ENCODE measurements at regions not wholly inside any gene's neighbourhood (a gene's known extent, or its start where the extent isn't known, plus 50 kb on each side); places are given as distances from the start of the nearest gene placed in this dataset.
A peak's percentile ranks its signal among the peaks of the same experiment; 100 is the strongest.

DNA sequence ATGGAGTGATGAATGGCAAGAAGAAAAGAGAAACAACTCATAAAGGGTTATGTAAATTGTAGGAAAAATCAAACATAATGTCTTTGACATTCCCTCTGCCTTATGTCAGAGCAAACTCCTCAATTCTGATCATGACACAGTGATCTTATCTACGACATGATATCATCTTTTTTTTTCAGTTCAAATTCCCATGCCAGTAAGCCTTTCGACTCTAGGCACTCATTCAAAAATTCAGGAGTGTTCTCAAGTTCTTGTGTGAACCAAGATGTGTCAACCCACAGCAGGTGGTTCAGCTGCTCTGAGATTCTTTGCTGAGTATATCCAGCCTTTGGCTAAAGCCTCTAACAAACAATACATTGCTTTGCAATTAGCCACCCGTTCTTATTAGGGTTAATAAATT is 97.1 kb upstream of the ESRRG start:
- peak in 1 of 3 donors; percentile 33 for DNase-seq

DNA sequence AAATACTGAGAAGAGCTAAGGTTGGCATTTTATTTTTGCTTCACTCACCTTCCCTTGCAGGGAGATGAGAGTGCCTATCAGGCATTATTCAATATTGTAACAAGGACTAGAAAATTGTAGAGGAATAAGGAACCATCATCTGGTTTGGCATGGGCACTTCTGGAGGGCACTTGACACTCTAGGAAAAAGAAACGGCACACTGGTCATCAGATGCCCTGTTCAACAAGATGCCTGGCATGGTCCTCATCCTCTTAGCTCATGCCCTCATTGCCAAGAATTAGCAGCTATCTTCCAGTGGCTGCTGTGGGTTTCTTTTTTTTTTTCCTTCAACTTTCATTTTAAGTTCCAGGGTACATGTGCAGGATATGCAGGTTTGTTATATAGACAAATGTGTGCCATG is 95.1 kb upstream of the ESRRG start:
- DNase-seq: no peak

DNA sequence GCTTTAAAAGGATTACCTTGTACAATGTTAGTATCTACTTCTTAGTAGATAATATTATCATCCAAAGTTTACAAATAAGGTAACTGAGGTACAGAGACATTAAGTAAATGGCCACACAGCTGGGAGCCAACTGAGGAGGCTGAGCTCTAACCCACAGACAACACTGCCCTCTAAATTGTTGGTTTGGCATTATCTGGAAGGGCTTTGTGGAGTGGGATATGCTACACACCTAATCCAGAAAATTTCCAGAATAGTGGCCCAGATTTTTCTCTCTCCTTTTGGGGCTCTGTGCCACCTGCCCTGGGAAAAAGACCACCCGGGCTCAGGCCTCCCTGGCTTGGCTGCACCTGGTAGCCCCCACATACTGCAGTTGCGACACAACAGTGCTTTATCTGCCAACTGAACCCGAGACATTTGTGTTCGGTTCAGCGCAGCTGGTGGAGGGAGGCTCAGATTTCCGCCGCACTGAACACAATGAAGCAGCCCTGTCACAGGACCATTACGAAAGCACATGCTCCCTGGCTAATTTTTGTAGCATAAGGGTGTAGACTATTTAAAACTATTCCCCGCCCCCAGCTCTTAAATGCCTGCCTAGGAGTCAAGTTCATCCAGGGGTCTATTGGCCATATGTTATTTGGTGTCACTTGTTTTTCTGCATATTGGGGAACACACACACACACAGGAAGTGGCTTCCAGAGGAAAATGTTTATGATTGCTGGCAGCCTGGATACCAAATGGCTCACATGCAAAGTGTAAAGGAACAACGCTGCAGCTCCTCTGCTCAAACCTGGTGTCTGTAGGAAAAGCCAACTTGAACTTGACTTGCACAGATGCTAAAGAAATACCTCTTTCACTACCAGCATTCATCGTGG is 92.3 kb upstream of the ESRRG start:
- peak; percentile 87 to 95 (median 91) for DNase-seq

DNA sequence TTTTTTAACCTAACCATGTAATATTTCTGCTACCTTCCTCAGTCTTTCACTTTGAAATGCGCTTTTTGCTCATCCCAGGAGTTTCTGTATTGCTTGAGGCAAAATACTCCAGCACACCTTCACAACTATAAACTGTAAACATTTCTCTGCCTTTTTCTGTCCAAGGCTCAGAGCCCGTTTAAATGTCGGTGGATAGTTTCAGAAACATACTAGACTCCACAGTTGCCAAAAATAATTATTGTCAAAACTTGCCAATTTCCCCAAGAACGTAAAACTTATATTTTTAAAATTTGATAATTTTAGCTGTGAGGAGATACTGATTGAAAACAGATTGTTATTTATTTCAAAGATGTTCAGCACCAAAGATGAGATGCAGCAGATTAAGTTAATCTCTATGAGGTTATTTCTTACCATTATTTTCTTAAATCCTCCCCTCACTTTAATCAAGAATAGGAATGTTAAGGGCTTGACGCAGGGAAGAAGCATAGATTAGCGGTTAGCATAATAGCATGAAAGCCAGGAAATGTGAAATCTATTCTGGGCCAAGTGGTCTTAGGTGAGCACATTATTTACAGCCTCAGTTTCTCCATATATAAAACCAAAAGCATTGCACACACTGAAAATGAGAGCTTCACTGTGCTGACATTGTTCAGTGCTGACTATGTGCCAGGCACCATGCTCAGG is 91.5 kb upstream of the ESRRG start:
- peak in 1 of 3 donors; percentile 74 for DNase-seq

DNA sequence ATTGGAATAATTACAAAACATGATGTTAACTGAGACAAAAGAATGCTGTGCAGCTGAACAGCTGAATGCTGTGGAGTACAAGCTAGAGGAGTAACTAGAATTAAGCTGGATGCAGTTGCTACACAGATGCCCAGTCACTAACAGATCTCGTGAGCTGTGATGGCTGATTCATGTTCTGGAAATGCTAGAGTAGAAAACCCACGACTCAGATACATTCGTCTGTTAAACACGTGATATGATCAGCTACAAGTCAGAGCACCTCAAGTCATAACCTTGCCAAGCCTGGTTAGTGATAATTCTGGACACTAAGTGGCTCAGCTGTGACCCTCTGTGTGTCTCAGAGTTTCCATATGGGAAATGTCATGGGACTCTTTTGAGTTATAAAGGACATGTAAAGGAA is 89.7 kb upstream of the ESRRG start:
- peak in 2 of 3 donors; percentile 49 to 67 for DNase-seq

DNA sequence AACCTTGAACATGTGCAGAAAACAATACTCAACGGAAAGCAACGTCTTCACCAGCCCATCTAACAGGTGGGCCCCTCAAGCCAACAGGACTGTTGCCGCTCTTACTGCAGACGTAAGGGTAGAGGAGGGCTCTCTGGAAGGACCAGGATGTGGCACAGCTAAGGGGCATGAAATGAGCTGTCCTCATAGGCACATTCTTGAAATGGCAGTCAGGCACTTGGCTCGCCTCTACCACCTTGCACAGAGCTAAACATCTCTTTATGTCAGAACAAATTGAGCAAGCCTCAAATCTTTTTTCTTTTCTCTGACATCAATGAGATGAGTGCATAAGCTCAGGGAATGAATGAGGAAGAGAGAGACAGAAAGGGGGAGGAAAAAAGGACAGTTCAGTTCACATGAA is 86.4 kb upstream of the ESRRG start:
- DNase-seq: no peak

DNA sequence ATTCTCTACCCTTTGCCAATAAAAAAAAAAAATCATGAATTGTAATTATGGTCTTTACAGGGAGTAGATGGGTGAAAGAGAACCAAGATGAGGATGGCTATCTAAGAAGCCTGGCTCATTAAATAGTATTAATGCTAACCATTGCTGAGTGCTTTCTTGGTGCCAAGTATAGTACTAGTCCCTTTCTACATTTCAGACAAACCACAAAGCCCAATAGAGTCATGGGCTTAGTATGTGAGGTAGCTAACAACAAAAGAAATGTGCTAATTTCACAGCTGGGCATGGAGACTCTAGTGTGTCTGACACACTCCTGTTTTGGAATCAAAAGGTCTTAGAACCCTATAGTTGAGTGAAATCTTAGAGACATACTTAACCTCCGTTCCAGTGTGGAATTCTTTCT is 84.5 kb upstream of the ESRRG start:
- DNase-seq: no peak

DNA sequence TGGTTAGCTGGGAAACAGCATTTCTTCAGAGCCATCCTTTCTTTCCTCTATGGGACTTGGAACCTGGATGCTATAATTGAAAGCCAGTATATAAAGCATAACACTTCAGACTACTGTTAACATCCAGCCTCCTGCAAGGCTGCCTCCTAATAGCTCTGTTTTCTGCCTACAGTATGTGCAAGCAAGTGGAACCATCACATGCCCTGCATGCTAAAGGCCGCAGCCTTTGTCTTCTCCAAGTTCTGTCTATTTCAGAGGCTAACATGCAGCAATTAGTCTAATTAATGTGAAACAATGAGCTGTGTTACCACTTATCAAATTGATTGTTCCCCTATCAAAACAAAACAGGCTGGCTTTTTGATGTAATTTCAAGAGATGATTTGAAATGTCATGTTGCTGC is 82.7 kb upstream of the ESRRG start:
- DNase-seq: no peak

DNA sequence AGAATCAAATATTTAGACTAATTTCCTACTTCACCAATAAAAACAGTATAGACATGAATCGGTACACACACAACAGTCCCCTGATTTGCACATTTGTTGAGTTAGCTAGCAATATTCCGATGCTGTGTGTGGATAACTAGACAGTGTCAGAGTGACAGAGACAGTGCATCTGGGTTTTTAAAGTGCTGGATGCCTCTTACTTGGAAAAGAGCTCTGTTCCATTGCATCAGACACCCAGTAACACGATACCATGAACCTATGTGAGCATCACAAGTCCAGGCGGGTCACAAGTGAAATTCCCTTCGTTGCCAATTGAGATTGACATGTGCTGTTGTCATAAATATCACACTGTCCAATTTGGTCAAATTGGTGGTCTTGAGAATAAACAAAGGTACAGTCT is 82.0 kb upstream of the ESRRG start:
- peak in 2 of 3 donors; percentile 34 to 43 for DNase-seq

DNA sequence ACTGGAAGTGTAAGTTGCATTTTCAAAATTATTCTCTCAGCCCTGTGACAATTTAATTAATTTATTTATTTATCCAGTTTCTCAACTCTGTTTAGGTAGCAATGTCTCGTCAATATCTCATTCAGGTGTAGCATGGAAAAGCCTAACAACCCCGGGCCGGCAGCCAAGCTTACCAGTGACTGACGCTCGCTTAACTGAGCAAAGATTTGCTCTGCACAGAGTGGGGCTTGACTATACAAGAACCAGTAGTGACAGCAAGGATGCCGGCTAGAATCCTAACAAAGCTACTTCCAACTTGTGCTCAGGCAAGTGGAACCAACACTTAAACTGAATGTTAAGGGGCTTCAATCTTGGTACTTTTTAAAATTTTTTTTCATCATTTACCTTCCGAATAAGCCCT is 80.9 kb upstream of the ESRRG start:
- DNase-seq: no peak

DNA sequence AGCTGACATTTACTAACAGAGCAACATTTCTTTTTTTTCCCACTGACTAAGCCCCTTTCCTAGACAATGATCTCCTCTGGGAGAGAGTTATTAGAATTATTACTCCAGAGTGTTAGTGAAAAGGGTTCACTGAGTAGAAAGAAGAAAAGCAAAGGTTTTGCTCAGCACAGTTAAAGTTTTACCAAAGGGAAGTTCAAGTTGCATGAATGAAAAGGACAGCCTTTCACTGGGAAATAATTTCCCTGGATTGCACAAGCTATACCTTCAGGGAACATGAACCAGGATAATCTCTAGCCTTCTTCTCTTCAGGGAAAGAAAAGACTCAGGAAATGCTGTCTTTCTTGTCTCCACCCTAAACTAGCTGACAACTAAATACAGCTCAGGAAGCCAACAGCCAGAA is 71.4 kb upstream of the ESRRG start:
- peak in 1 of 3 donors; percentile 40 for DNase-seq

DNA sequence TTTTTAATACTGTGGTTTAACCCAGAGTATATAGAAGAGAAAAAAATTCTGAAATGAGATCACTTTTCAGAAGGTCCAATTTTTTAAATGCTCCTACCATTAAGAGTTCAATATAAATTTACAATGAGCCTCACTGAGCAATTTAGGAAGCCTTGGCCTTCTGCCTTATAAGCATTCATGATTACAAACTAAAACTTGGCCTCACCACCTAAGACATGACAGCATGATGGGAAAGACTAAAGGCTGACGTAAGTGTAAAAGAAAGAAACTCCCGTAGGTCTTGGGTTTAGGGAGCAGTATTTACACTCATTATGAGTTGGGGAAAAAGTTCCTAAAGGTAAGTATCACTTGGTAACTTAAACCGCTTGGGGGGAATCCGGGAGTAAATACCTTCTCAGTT is 70.7 kb upstream of the ESRRG start:
- DNase-seq: peak in 2 of 3 donors; percentile 59 to 71

DNA sequence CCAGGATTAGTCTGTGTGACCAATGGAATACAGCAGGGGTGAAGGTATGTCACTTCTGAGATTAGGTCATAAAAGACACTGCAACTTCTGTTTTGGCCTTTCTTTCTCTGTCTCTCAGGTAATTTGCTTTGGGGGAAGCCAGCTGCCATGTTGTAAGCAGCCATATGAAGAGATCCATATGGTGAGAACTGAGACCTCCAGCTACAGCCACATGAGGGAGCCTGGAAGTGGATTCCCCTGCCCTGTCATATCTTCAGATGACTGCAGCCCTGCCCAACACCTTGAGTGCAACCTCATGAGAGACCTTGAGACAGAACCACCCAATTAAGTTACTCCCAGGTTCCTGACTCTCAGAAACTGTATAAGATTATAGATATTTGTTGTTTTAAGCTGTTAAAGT is 70.1 kb upstream of the ESRRG start:
- peak in 1 of 3 donors; percentile 7 for DNase-seq

DNA sequence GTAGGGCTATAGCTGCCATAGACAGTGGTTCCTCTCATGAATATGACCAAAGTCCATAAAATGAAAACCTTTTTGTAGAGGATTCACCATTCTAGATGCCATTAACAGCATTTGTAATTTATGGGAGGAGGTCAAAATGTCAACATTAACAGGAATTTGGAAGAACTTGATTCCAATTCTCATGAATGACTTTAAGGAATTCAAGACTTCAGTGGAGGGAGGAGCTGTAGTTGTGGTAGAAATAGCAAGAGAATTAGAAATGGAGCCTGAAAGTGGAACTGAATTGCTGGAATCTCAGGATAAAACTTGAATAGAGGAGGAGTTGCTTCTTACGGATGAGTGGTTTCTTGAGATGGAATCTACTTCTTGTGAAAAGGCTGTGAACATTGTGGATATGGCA is 65.4 kb upstream of the ESRRG start:
- no peak for DNase-seq

DNA sequence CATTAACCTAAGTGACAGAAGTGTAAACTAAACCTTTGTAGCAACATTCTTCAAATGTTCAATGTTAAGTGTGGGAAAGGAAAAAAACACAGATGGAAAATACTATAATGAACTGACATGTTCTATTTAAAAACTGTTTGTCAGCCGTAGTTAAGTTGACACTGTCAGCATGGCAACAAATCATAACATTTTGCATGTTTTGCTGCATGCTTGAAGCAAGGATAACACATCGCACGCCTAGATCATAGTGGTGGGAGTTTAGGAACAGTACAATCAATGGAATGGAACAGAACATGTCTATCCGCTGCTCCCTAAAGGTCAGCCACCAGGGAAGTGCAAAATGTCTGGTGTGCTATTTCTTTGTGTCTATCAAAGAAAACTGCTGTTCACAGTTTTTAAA is 62.5 kb upstream of the ESRRG start:
- peak in 1 of 3 donors; percentile 32 for DNase-seq

DNA sequence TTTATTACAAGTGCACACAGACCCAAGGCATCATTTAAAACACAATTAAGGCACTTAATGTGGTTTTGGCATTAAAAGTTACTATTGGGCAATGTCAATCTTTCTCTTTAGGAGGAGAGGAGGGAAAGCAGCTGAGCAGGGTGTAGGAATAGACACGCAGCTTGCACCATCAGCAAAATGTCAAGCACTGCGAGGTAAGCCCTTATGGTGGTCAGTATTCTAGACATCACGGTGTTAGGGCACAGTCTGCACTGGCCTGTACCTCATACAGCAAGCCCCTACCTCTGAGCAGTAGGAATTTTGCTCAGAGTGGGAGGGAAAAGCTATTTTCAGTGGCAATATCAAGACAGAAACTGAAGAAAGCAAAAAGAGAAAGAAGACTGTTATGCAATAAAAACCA is 62.0 kb upstream of the ESRRG start:
- DNase-seq: no peak

DNA sequence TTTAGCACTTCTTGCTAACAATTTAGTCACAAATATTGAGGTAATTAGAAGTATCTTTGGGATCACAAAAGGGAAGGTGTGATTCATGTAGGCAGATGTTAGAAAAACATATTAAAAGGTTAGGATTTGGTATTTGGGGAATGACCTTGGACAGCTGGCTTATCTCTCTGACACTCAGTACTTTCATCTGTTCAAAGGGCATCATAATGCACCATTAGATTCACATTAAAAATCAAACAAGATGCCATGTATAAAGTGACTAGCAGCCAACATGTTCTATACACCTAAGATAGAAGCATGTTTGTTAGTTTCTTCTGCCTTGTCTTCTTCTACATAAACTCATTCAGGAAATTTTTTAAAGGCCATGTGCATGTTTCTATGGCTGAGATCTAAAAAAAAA is 56.5 kb upstream of the ESRRG start:
- peak in 1 of 3 donors; percentile 9 for DNase-seq

DNA sequence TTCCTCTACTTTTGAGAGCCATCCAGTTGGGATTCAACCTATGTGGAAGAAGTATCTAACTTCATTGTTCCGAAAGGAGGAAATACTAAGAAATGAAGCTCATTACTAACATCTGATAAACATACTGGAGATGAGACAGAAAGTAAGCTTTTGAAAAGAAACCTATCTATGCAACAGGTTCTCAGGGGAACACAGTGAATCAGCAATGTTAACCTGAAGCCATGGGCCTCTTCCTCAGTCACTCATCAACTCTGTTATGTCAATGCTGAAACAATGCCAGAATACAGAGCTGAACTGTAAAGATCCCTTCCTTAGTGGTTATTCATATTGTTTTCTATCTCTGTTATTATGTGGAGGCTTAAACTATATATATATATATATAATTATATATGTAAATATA is 55.5 kb upstream of the ESRRG start:
- DNase-seq: peak in 1 of 3 donors; percentile 12

DNA sequence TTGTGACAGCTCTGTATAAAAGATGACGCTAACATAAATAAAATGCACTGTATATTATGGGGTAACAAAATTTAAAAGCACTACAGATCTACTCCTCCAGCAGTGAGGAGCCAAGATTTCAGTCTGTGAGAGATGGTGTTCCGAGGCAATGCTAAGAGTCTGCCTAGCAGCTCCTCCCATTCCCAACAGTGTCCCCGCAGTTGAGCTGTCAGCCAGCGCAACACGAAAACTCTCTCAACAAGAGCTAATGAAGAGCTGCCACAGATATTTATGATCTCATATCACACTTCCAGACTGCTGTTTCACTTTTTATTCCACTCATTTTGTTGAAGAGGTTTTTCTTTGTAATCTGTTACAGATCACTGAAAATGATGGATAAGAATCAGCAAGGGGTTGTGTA is 53.9 kb upstream of the ESRRG start:
- no peak for DNase-seq
